Hepatocyte (in vitro differentiated cells): ENCODE measurements at regions not wholly inside any gene's neighbourhood (a gene's known extent, or its start where the extent isn't known, plus 50 kb on each side); places are given as distances from the start of the nearest gene placed in this dataset.

Source experiments
- CTCF ChIP-seq: fragments of 200-600 bp; sonication (generic); IDR thresholded peaks from 2 replicates; pipeline ENCODE4 v1.5.1; 2016; ENCODE audit warnings: antibody characterized with exemption, mild to moderate bottlenecking; ENCODE audit not compliant: poor library complexity
- EZH2 ChIP-seq: fragments of 200-600 bp; sonication (generic); IDR thresholded peaks from 2 replicates; pipeline ENCODE4 v1.6.1; 2016; ENCODE audit warnings: antibody characterized with exemption, mild to moderate bottlenecking, borderline replicate concordance
- EZH2phosphoT487 ChIP-seq: fragments of 200-600 bp; sonication (generic); IDR thresholded peaks from one replicate; pipeline ENCODE4 v1.6.1; 2018; ENCODE audit warnings: antibody characterized with exemption, mild to moderate bottlenecking, low read depth, moderate library complexity; ENCODE audit not compliant: unreplicated experiment, severe bottlenecking

GRCh38 chr16:49964316-49964715 lies 60.7 kb upstream of the CNEP1R1 start:
- TF ChIP-seq CTCF (no peak), EZH2 (no peak), EZH2phosphoT487 (no peak)
